CD4-positive, alpha-beta T cell treated with Interleukin-15 for 1 hour (primary cell): ENCODE measurements at regions not wholly inside any gene's neighbourhood (a gene's known extent, or its start where the extent isn't known, plus 50 kb on each side); places are given as distances from the start of the nearest gene placed in this dataset.
"Not testable (repeated sequence)": the region's sequence is repeated elsewhere in the genome, so short reads cannot be mapped to it uniquely, and the experiment has no call there.

Experiments
- DNase-seq: peaks from one replicate; pipeline ENCODE4 v3.0.0-alpha.2; 2020

- no peak for DNase-seq
Observed at GRCh38 chr22:23394525-23395326, 185.4 kb downstream of the IGLL1 start.

- no peak for DNase-seq
Observed at GRCh38 chr22:23393721-23394320, 186.3 kb downstream of the IGLL1 start.

GRCh38 chr22:23393199-23393598 is 186.9 kb downstream of the IGLL1 start:
- not testable (repeated sequence) for DNase-seq

GRCh38 chr22:23392420-23393121 is 187.5 kb downstream of the IGLL1 start:
- DNase-seq = no peak

- DNase-seq = no peak
Observed at GRCh38 chr22:23391022-23391421, 189.1 kb downstream of the IGLL1 start.

GRCh38 chr22:23389271-23390071 is 190.6 kb downstream of the IGLL1 start:
- DNase-seq = no peak

- DNase-seq = no peak
Observed at GRCh38 chr22:23388517-23388890, 191.6 kb downstream of the IGLL1 start.

GRCh38 chr22:23387827-23388516 is 192.1 kb downstream of the IGLL1 start:
- DNase-seq = no peak

- DNase-seq = no peak
Observed at GRCh38 chr22:23386822-23387580, 193.1 kb downstream of the IGLL1 start.

- DNase-seq = peak; percentile 72
Observed at GRCh38 chr22:23385678-23386631, 194.1 kb downstream of the IGLL1 start.

GRCh38 chr22:23384923-23385677 is 195.0 kb downstream of the IGLL1 start:
- no peak for DNase-seq

- DNase-seq = no peak
Observed at GRCh38 chr22:23384431-23384830, 195.7 kb downstream of the IGLL1 start.

GRCh38 chr22:23383491-23384361 is 196.4 kb downstream of the IGLL1 start:
- no peak for DNase-seq

GRCh38 chr22:23382428-23383218 is 197.5 kb downstream of the IGLL1 start:
- DNase-seq = no peak

GRCh38 chr22:23381661-23382427 is 198.2 kb downstream of the IGLL1 start:
- no peak for DNase-seq

GRCh38 chr22:23380911-23381310 is 199.2 kb downstream of the IGLL1 start:
- no peak for DNase-seq

- no peak for DNase-seq
Observed at GRCh38 chr22:23380230-23380573, 199.9 kb downstream of the IGLL1 start.
